GM19324 (cell line): ENCODE measurements at regions not wholly inside any gene's neighbourhood (a gene's known extent, or its start where the extent isn't known, plus 50 kb on each side); places are given as distances from the start of the nearest gene placed in this dataset.

ENCODE experiments used
- ATAC-seq: cut with Tn5 transposase; IDR thresholded peaks from one replicate; pipeline ENCODE4 v1.9.1; 2021; ENCODE audit warnings: mild to moderate bottlenecking, moderate library complexity; ENCODE audit not compliant: unreplicated experiment, low FRiP score

GRCh38 chr5:2461701-2462691 lies 289.5 kb downstream of the IRX2 start:
- ATAC-seq: no peak

- ATAC-seq: no peak
Measured at GRCh38 chr5:2460098-2460497, 291.4 kb downstream of the IRX2 start.

GRCh38 chr5:2459251-2459650 lies 292.2 kb downstream of the IRX2 start:
- no peak for ATAC-seq

GRCh38 chr5:2455878-2456277 lies 295.6 kb downstream of the IRX2 start:
- no peak for ATAC-seq

GRCh38 chr5:2454876-2455275 lies 296.6 kb downstream of the IRX2 start:
- no peak for ATAC-seq

- ATAC-seq: no peak
Measured at GRCh38 chr5:2453781-2454180, 297.7 kb downstream of the IRX2 start.

GRCh38 chr5:2451100-2451499 lies 300.4 kb downstream of the IRX2 start:
- no peak for ATAC-seq

- ATAC-seq: no peak
Measured at GRCh38 chr5:2442496-2443354, 308.8 kb downstream of the IRX2 start.

GRCh38 chr5:2441495-2442180 lies 309.8 kb downstream of the IRX2 start:
- no peak for ATAC-seq

- no peak for ATAC-seq
Measured at GRCh38 chr5:2439608-2440007, 311.9 kb downstream of the IRX2 start.

GRCh38 chr5:2433086-2433485 lies 318.4 kb downstream of the IRX2 start:
- ATAC-seq: no peak

- no peak for ATAC-seq
Measured at GRCh38 chr5:2432076-2432920, 319.2 kb downstream of the IRX2 start.

- ATAC-seq: no peak
Measured at GRCh38 chr5:2430606-2431005, 320.9 kb downstream of the IRX2 start.

- ATAC-seq: no peak
Measured at GRCh38 chr5:2427983-2428382, 323.5 kb downstream of the IRX2 start.

GRCh38 chr5:2423634-2424033 lies 327.8 kb downstream of the IRX2 start:
- no peak for ATAC-seq

- no peak for ATAC-seq
Measured at GRCh38 chr5:2417301-2417700, 334.2 kb downstream of the IRX2 start.

GRCh38 chr5:2415678-2416077 lies 335.8 kb downstream of the IRX2 start:
- no peak for ATAC-seq

- ATAC-seq: no peak
Measured at GRCh38 chr5:2410451-2410850, 341.0 kb downstream of the IRX2 start.

- no peak for ATAC-seq
Measured at GRCh38 chr5:2403296-2403695, 348.2 kb downstream of the IRX2 start.

- no peak for ATAC-seq
Measured at GRCh38 chr5:2399804-2400203, 351.7 kb downstream of the IRX2 start.
